GM21526 (cell line): ENCODE measurements at regions not wholly inside any gene's neighbourhood (a gene's known extent, or its start where the extent isn't known, plus 50 kb on each side); places are given as distances from the start of the nearest gene placed in this dataset.
"Not testable (repeated sequence)": the region's sequence is repeated elsewhere in the genome, so short reads cannot be mapped to it uniquely, and the experiment has no call there.

Experiments used
- ATAC-seq: cut with Tn5 transposase; IDR thresholded peaks from one replicate; pipeline ENCODE4 v1.9.1; 2021; ENCODE audit warnings: moderate library complexity; ENCODE audit not compliant: unreplicated experiment, low FRiP score

GRCh38 chr13:88183440-88183839 is 512.3 kb downstream of the SLITRK5 start:
- ATAC-seq = no peak

- no peak for ATAC-seq
Observed at GRCh38 chr13:88188986-88189385, 517.8 kb downstream of the SLITRK5 start.

DNA sequence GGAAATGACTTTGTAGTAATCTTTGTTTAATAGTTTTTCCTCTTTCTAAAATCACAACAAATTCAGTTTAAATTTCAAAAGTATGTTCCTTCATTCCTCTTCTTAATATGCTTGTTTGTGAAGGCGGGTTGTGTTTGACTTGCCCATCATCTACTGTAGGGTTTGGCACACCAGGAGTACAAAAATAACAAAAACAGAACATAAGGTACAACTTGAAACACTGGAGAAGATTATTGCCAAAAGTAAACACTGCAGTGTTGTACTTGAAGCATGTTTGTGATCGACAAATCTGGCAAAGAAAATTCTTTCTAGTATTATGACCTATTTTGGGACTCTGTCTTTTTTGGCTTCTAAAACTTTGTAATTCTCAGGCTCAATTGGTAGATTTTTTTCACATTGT is 518.6 kb downstream of the SLITRK5 start:
- no peak for ATAC-seq

- no peak for ATAC-seq
Observed at GRCh38 chr13:88196106-88196505, 524.9 kb downstream of the SLITRK5 start.

- no peak for ATAC-seq
Observed at GRCh38 chr13:88217372-88217771, 546.2 kb downstream of the SLITRK5 start.

GRCh38 chr13:88217883-88218282 is 546.7 kb downstream of the SLITRK5 start:
- ATAC-seq = no peak

DNA sequence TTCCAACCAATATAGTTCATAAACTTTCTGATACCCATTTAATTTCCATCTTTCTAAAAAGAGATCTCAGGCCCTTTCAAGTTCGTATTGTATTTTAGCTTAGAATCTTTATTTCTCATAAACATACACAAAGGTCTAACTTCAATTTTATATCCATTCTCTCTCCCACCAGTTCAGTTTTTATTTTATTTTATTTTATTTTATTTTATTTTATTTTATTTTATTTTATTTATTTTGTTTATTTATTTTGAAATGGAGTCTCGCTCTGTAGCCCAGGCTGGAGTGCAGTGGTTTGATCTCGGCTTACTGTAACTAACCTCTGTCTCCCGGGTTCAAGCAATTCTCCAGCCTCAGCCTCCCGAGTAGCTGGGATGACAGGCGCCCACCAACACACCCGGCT is 552.8 kb downstream of the SLITRK5 start:
- no peak for ATAC-seq

DNA sequence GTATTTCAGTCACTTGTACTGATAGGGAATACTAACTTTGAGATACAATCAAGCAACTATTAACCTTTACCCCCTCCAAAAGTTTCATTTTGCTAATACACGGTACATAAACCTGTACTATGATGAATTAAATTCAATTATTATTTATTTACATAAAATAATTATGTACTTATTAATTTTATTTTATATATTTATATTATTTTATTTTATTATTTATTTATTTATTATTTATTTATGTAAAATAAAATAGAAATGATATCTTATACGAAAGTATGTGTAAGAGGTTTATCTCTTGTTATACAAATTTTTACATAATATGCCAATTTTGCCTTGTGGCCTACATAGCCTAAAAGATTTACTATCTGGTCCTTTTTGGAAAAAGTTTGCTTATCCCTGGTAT is 564.3 kb downstream of the SLITRK5 start:
- no peak for ATAC-seq

DNA sequence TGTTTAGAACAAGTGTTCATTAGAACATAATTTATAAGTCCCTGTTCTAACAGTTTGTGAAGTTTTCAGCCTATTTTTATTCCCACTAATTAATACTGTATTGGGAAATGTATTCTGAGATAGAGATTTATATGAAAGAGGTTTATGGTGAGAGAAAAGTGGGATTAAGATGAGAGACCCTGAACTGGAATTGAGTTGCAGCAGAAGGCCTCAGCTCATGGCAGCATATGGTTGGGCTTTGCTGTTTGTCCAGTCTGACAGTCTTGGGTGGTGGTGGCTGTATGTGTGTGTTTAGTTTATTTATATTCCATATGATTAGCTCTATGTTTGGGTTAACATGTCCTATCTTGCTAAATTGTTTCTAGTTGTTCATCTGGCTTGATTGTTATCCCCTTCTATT is 575.1 kb downstream of the SLITRK5 start:
- no peak for ATAC-seq

- no peak for ATAC-seq
Observed at GRCh38 chr13:88248393-88248792, 577.2 kb downstream of the SLITRK5 start.

DNA sequence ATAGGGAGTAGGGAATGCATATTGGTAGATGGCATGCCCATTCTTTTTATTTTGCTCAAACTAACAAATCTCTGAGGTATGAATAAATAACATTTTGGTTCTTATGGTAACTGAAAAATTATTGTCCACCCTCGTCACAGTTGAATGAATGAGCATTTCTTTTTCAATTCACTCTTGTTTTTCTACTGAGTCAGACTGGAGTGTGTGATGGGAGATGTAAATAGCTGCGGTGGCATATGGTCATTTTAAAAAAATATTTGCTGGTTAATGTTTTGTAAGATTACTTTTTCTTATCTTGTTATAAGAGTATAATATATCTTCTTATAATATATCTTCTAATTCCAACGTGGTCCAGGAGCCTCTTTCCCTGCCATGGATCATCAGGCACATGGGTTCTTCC is 586.5 kb downstream of the SLITRK5 start:
- ATAC-seq = no peak

GRCh38 chr13:88263808-88264207 is 592.6 kb downstream of the SLITRK5 start:
- no peak for ATAC-seq

- no peak for ATAC-seq
Observed at GRCh38 chr13:88281841-88282240, 610.7 kb downstream of the SLITRK5 start.

- ATAC-seq = no peak
Observed at GRCh38 chr13:88285329-88285728, 614.2 kb downstream of the SLITRK5 start.

GRCh38 chr13:88288326-88288725 is 617.2 kb downstream of the SLITRK5 start:
- no peak for ATAC-seq

GRCh38 chr13:88291731-88292130 is 620.6 kb downstream of the SLITRK5 start:
- ATAC-seq = not testable (repeated sequence)

DNA sequence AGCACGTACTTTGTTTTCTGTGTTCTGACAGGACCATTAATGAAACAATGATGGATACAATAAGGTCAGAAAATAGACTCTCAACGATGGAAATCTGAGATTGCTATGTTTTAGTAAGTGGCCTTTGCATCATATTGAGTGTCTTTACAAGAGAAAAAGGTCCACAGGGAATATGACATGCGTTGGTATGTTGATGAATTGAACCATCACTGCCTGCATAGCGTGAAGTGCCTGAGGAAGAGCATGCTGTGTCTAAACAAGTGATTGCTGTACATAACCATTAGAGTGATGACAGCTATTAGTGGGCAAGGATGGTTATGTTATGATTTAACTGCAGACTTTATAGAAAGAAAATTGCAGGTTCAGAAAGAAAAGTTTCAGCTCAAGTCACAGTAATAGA is 623.2 kb downstream of the SLITRK5 start:
- no peak for ATAC-seq

DNA sequence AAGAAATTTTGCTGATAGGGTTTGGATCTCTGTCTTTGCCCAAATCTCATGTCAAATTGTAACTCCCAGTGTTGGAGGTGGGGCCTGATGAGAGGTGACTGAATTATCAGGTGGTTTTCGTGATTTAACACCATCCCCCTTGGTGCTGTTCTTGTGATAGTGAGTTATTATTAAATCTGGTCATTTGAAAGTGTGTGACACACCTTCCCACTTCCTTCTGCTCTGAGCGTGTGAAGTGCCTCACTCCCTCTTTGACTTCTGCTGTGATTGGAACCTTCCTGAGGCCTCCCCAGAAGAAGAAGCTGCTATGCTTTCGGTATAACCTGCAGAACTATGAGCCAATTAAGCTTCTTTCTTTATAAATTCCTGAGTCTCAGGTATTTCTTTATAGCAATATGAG is 632.0 kb downstream of the SLITRK5 start:
- ATAC-seq = no peak

DNA sequence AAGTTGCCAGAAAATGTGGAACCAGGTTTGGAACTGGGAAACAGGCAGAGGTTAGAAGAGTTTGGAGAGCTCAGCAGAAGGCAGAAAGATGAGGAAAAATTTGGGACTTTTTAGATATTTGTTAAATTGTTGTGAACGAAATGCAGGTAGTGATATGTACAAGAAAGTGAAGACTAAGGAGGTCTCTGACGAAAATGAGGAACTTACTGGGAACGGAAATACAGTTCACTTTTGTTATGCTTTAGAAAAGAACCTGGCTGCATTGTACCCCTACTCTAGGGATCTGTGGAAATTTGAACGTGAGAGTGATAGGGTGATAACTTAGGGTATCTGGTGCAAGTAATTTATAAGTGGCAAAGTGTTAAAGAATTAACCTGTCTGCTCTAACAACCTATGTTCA is 632.4 kb downstream of the SLITRK5 start:
- no peak for ATAC-seq

DNA sequence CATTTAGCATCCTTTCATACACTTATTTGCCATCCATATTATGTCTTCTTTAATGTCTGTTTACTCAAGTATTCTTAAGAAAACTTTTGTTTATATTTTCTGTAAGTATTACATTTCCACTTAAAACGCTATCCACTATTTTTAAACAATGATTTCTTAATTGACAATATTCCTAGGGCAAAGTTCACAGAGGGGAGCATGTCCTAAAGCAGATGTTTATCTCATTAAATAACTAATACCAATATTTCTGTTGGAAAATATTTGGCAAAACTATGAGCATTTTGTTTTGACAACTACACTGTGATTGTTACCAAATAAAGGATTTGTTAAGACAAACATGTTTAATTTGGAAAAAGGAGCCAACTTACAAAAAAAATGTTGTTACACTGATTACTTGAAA is 643.3 kb downstream of the SLITRK5 start:
- no peak for ATAC-seq

DNA sequence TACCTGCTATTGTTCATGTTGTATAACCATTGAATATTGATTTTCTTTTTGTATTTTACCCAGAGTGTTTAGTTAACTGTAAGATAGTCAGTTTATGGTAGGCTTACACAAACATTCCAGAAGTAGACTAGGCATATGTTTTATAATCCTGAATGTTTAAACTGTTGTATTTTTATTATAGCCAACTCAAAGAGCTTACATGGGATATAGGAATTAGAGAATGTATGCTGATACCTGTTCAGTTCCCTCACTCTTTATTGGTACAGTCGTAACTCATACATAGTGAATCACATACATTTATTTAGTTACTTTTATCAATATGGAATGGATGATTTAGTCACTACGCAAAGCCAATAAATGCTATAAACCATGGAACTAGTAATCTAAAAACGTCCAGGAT is 657.9 kb downstream of the SLITRK5 start:
- ATAC-seq = no peak

GRCh38 chr13:88339271-88339741 is 668.1 kb downstream of the SLITRK5 start:
- ATAC-seq = no peak

GRCh38 chr13:88345171-88345847 is 674.1 kb downstream of the SLITRK5 start:
- ATAC-seq = no peak
